ENCODE measurements at regions not wholly inside any gene's neighbourhood (a gene's known extent, or its start where the extent isn't known, plus 50 kb on each side); places are given as distances from the start of the nearest gene placed in this dataset.

GRCh38 chr12:14175206-14175605 is 190.3 kb upstream of the ATF7IP start:
- no peak overlapping the region for H3K4me3 ChIP-seq (ENCODE audit: low read length)
- no peak for TF ChIP-seq ZNF274 (IDR thresholded peaks at IDR 0.05; ENCODE audit: low read depth, low read length)

DNA sequence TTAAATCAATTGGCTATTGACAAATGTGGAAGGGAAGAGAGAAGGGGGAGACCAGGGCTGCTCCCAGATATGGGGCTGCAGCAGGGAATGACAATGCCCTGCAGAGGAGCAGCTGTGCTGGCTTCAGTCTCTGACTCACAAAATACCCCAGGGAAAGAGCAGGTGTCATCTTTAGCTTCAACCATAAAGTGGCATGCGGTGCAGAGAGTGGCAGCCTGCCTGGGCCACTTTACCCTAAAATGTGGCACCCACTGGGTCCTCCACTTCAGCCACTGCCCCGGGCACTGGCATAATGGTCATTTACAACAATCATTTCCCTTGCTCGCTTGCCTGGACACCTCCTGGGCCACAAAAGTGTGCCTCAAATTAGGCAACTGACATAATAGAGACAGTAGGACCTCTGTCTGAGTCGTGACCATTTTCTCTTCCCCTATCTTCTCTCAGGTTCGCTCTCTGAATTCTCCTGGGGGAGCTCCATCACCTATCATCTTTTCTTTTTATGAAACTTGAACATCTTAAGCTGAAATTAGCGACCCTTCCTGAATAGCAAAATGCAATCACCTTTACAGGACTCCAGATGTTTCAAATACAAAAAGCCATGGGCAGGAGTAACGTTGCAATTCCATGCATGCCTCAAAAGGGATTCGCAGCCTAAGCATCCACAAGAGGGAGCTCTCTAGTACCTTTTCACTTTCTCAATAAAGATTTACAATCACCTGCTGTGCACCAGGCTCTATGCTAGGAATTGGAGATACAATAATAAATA is 179.9 kb upstream of the ATF7IP start:
- H3K4me3 ChIP-seq (ENCODE audit: low read length): no peak overlapping the region
- no peak for TF ChIP-seq ZNF274 (IDR thresholded peaks at IDR 0.05; ENCODE audit: low read depth, low read length)

- no peak for TF ChIP-seq ZNF274 (IDR thresholded peaks at IDR 0.05; ENCODE audit: low read depth, low read length)
- no peak overlapping the region for H3K4me3 ChIP-seq (ENCODE audit: low read length)
These were observed 179.3 kb upstream of the ATF7IP start for GRCh38 chr12:14186193-14186502.

GRCh38 chr12:14187002-14187401 is 178.5 kb upstream of the ATF7IP start:
- H3K4me3 ChIP-seq (ENCODE audit: low read length): no peak overlapping the region
- no peak for TF ChIP-seq ZNF274 (IDR thresholded peaks at IDR 0.05; ENCODE audit: low read depth, low read length)

GRCh38 chr12:14187966-14188365 is 177.5 kb upstream of the ATF7IP start:
- no peak for TF ChIP-seq ZNF274 (IDR thresholded peaks at IDR 0.05; ENCODE audit: low read depth, low read length)
- H3K4me3 ChIP-seq (ENCODE audit: low read length): no peak overlapping the region

- no peak for TF ChIP-seq ZNF274 (IDR thresholded peaks at IDR 0.05; ENCODE audit: low read depth, low read length)
- H3K4me3 ChIP-seq (ENCODE audit: low read length): no peak overlapping the region
These were observed 176.7 kb upstream of the ATF7IP start for GRCh38 chr12:14188744-14189143.

DNA sequence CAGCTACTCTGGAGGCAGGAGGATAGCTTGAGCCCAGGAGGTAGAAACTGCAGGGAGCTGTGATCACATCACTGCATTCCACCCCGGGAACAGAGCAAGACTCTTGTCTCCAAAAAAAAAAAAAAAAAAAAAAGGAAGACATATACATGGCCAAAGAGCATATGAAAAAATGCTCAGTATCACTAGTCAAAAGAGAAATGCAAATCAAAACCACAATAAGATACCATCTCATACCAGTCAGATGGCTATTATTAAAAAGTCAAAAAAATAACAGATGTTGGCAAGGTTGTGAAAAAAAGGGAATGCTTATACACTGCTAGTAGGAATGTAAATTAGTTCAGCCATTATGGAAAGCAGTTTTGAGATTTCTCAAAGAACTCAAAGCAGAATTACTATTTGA is 174.8 kb upstream of the ATF7IP start:
- no peak overlapping the region for H3K4me3 ChIP-seq (ENCODE audit: low read length)
- TF ChIP-seq ZNF274 (IDR thresholded peaks at IDR 0.05; ENCODE audit: low read depth, low read length): no peak

DNA sequence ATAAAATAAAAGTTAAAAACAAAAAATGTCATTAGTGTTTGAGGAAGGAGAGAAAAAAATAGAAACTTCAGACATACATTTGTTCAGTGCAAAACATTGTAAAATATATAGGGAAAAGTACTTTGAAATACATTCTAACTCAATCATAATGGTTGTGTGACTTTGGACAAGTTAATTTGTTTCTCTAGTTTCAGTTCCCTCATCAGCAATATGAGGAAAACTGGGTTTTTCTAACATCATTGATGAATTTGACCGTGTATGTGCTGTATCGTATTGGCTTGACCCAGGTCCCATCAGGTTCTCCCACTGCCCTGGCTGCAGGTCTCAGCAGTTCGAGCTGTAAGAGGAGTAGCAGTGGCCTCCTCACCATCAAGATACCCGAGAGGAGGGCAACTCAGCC is 173.9 kb upstream of the ATF7IP start:
- H3K4me3 ChIP-seq (ENCODE audit: low read length): no peak overlapping the region
- no peak for TF ChIP-seq ZNF274 (IDR thresholded peaks at IDR 0.05; ENCODE audit: low read depth, low read length)

DNA sequence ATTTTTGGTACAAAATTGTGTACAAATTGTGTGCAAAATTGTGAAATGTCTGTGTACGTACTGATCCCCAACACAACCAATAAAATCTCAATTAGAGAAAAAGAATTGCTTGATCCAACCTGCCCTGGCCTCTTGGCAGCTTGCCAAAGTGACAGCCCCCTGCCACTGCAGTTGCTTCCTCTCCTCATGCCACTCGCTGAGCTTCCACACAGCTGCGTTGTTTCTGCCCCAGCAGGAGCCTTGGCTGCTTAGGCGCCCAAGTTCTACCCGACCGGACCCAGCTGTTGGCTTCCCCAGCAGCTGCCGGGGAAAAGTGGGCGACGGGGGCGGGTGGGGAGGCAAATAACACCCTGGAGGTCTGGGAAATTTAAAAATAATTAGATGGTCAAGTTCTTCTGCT is 171.8 kb upstream of the ATF7IP start:
- TF ChIP-seq ZNF274 (IDR thresholded peaks at IDR 0.05; ENCODE audit: low read depth, low read length): no peak
- H3K4me3 ChIP-seq (ENCODE audit: low read length): no peak overlapping the region

GRCh38 chr12:14194572-14194971 is 170.9 kb upstream of the ATF7IP start:
- TF ChIP-seq ZNF274 (IDR thresholded peaks at IDR 0.05; ENCODE audit: low read depth, low read length): no peak
- H3K4me3 ChIP-seq (ENCODE audit: low read length): no peak overlapping the region

DNA sequence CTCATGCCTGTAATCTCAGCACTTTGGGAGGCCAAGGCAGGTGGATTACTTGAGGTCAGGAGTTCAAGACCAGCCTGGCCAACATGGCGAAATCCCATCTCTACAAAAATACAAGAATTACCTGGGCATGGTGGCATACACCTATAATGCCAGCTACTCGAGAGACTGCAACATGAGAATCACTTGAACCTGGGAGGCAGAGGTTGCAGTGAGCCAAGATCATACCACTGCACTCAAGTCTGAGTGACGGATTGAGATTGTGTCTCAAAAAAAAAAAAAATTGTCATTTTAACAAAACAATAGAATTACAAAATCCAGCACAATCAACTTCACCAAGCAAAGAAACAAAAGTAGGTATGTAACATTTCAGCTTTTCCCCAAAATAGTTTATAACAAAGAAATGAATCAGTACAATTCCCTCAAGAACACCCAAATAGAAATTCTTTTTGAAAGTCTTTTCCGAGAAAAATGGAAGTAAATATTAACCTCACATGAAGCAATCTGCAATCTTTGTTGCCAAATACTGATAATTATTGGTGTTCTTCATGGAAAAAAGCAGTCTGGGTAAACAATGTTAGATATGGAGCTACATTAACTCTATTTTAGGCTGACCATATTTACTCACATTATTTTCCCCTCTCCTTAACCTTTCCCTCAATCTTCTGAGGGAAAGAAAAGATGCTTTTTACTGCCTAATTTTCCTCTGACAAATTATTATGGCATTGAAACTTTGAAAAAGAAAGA is 165.9 kb upstream of the ATF7IP start:
- no peak for TF ChIP-seq ZNF274 (IDR thresholded peaks at IDR 0.05; ENCODE audit: low read depth, low read length)
- H3K4me3 ChIP-seq (ENCODE audit: low read length): no peak overlapping the region

- H3K4me3 ChIP-seq (ENCODE audit: low read length): no peak overlapping the region
- no peak for TF ChIP-seq ZNF274 (IDR thresholded peaks at IDR 0.05; ENCODE audit: low read depth, low read length)
These were observed 164.9 kb upstream of the ATF7IP start for GRCh38 chr12:14200598-14200997.

GRCh38 chr12:14201291-14201690 is 164.2 kb upstream of the ATF7IP start:
- no peak overlapping the region for H3K4me3 ChIP-seq (ENCODE audit: low read length)
- no peak for TF ChIP-seq ZNF274 (IDR thresholded peaks at IDR 0.05; ENCODE audit: low read depth, low read length)

GRCh38 chr12:14207905-14208551 is 157.5 kb upstream of the ATF7IP start:
- no peak for TF ChIP-seq ZNF274 (IDR thresholded peaks at IDR 0.05; ENCODE audit: low read depth, low read length)
- H3K4me3 ChIP-seq (ENCODE audit: low read length): no peak overlapping the region

GRCh38 chr12:14211947-14212387 is 153.5 kb upstream of the ATF7IP start:
- no peak for TF ChIP-seq ZNF274 (IDR thresholded peaks at IDR 0.05; ENCODE audit: low read depth, low read length)
- H3K4me3 ChIP-seq (ENCODE audit: low read length): no peak overlapping the region
